ENCODE measurements at regions not wholly inside any gene's neighbourhood (a gene's known extent, or its start where the extent isn't known, plus 50 kb on each side); places are given as distances from the start of the nearest gene placed in this dataset.

DNA sequence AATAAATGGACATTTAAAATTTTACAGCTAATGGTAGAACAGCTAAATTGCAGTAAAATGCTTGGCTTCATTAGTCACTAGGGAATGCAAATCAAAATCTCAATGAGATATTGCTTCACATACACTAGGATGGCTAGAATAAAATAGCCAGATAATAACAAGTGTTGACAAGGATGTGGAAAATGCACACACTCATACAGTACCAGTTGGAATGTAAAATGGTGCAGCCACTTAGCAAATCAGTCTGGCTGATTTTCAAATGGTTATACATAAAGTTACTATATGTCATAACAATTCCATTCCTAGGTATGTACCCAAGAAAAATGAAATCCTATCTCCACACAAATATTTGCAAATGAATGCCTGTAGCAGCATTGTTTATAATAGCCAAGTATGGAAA, 452.1 kb downstream of the HDGFL1 start:
- no peak for DNase-seq (ENCODE audit: low spot score)

- no peak for DNase-seq (ENCODE audit: low spot score)
Observed at GRCh38 chr6:23027281-23027680, 457.9 kb downstream of the HDGFL1 start.

DNA sequence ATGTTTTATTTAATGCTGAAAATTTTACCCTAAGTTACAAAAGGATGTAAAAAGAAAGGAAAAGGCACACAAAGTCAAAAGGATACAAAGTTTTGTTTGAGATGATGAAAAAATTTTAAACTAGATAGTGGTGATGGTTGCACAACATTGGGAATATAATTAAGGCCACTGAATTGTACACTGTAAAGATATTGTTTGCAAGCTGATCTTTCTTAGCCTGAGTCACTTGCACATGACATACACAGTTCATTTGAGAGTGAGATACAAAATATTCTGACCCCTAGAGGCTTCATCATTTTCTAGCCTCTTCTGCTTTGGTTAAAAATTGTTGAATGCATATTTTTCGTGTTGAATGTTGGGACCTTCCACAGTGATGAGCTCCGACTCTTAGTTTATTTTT, 462.6 kb downstream of the HDGFL1 start:
- no peak for DNase-seq (ENCODE audit: low spot score)

DNA sequence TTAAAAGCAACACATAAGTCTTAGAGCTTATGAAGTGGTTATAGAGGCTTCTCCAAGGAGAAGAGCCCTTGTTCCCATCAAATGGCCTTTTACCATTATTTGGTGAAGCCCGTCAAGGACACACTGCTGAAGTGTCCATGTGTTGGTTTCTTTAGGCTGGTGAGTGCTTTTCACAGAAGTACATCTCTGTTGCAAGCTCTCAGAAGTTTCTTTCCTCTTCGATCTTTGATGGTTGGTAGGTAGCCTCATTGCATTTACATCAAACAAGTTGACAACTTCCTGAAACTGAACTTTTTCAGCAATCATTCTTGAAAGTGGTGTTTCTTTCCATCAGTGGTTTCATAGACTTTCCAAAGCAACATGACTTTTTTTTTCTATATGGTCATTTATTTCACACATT, 465.6 kb downstream of the HDGFL1 start:
- no peak for DNase-seq (ENCODE audit: low spot score)

DNA sequence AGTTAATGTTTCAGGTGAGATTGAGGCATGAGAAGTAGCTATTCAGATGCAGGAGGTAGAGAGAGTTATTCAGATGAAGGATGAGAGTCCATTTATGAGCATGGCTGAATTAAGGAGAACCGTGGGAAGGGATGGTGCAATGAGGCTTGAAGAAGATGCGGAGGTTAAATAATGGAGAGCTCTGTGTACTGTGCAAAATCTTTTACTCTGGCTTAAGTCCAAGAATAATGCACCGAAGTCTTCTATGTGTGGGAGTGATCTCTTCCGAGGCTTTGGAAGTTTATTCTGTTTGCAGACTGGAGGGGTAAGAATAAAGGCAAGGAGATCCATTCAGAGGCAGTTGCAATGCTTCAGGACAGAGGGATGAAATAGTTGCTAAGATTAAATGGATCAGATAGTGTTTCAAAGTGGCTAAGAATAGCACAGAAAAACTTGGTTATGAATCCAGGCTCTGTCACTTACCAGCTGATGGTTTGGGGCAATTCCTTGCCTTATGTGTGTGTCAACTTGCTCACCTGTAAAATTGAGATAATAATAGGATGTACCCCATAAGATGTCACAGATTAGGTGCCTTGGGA, 467.1 kb downstream of the HDGFL1 start:
- DNase-seq (ENCODE audit: low spot score): no peak

DNA sequence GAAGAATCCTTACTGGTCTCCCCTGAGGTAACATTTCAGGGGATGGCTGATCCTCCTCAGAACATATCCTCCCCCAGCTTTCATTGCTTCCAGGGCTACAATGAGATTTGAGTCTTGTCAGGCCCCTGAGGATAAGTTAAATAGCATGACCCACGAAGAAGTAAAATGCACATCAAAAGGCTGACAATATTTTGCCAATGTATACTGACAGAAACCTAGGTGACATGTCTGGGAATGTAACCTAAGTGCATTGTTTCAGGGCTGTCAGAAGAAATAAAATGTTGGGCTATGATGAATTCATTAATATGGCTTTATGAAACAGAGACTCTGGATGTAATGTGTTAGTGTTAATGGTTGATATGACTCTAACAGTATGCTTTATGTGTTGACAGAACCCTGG, 471.5 kb downstream of the HDGFL1 start:
- no peak for DNase-seq (ENCODE audit: low spot score)

- DNase-seq (ENCODE audit: low spot score): no peak
Observed at GRCh38 chr6:23045280-23045679, 475.9 kb downstream of the HDGFL1 start.

- no peak for DNase-seq (ENCODE audit: low spot score)
Observed at GRCh38 chr6:23055523-23055922, 486.2 kb downstream of the HDGFL1 start.

DNA sequence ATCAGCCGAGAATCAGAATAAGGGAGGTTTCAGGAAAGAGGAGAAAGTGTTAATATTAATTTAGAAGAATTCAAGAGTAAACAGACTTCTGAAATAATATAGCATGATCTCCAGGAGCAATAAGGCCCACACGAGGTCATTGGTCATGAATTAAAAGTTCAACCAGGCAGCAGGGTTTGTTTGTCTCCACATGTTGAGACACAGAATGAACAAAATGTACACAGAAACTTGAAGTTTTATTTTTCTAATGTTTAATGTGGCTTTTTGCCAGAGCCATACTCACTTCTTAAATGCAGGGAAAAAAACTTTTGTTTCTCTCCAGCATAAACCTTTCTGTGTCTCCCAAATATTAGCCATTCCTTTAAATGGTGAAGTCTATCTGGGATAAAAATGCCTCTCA, 504.5 kb downstream of the HDGFL1 start:
- DNase-seq (ENCODE audit: low spot score): no peak

GRCh38 chr6:23077772-23078171, 508.4 kb downstream of the HDGFL1 start:
- no peak for DNase-seq (ENCODE audit: low spot score)

DNA sequence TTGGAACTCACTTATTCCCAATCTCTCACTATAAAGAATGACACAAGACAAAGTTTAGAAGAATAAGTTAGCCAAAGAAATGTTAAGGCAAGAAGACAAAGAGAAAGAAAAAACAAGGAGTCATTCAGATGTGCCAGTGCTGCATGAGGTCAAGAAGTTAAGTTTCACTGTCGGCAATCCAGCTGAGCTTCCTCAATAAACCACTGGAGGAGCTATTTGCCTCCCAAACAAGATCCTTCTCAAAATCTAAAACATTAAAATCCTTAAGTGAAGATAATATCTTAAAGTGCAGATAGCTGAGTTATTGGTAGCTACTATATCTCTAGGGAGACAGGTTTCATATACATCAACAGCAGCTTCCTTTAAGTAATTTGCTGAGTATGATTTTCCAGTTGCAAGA, 512.3 kb downstream of the HDGFL1 start:
- DNase-seq (ENCODE audit: low spot score): no peak

DNA sequence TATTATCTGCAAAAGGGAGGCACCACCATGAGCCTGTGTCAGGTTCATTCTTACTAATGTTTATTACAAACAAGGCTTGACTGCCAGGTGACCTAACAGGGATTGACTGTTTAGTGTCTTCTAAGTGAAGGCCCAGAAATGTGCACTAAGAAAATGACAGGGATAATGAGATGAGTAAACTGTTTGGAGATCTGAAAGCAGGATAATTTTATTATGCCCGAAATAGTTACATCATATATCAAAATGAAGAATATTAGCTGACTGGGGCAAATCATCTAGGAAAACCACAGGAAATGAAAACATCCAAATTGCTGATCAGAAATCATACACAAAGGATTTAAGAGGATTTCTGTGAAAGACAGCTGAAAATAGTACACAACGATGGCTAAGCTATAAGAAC, 516.7 kb downstream of the HDGFL1 start:
- no peak for DNase-seq (ENCODE audit: low spot score)

DNA sequence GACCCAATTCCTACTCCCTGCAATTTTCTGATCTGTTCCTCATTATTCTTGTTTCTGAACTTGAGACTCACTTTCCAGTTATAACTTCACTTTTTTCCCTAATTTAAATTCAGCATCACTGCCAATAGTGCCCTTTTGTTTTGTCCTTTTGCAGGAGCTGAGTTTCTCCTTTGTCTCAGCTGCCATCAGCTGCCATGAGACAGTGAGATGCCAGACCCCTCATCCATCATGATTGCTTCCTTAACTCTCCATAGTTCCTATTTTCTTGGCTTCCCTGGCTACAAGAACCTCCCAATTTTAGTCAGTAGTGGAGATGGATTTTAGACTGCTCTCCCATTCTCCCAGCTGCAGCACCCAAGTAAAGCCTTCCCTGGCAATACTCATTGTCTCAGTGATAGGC, 518.1 kb downstream of the HDGFL1 start:
- no peak for DNase-seq (ENCODE audit: low spot score)

DNA sequence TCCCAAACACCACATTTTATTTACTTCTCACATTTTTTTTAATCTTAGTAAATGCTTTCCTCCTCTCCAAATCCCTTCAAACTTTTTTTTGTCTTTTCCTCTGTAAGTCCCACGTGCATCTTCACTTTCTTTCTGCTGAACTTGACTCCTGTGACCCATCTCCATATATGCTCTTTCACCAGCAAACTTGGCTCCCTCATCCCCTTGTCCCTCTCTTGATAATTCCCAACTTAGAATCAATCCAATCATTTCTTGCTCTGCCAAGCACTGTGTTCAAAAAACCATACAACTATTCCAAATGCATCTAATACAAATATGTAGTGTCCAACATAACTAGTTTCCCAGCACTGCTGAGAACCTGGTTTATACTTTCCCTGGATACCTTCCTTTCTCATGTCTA, 519.4 kb downstream of the HDGFL1 start:
- no peak for DNase-seq (ENCODE audit: low spot score)

GRCh38 chr6:23089981-23090380, 520.6 kb downstream of the HDGFL1 start:
- no peak for DNase-seq (ENCODE audit: low spot score)

GRCh38 chr6:23091795-23092194, 522.4 kb downstream of the HDGFL1 start:
- no peak for DNase-seq (ENCODE audit: low spot score)

- no peak for DNase-seq (ENCODE audit: low spot score)
Observed at GRCh38 chr6:23096876-23097275, 527.5 kb downstream of the HDGFL1 start.

- no peak for DNase-seq (ENCODE audit: low spot score)
Observed at GRCh38 chr6:23097566-23097965, 528.2 kb downstream of the HDGFL1 start.

GRCh38 chr6:23106951-23107350, 537.6 kb downstream of the HDGFL1 start:
- no peak for DNase-seq (ENCODE audit: low spot score)

DNA sequence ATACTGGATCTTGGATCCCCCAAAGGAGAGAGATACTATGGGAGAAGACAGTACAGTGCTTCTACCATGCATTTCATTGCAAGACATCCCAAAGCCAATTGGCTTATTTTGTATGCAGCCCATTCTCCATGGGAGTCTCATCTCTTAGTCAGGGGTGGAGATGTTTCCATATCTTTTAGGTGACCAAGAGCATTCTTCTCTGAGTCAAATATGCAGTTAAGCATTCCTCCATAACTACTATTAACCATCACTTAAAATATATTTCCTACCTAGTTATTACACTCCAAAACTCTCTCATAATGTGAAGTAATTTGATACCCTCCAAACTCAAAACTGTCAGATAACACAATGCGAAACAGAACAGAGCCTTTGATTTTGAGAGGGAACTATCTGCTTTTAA, 542.6 kb downstream of the HDGFL1 start:
- DNase-seq (ENCODE audit: low spot score): no peak

- no peak for DNase-seq (ENCODE audit: low spot score)
Observed at GRCh38 chr6:23114812-23115504, 545.6 kb downstream of the HDGFL1 start.

DNA sequence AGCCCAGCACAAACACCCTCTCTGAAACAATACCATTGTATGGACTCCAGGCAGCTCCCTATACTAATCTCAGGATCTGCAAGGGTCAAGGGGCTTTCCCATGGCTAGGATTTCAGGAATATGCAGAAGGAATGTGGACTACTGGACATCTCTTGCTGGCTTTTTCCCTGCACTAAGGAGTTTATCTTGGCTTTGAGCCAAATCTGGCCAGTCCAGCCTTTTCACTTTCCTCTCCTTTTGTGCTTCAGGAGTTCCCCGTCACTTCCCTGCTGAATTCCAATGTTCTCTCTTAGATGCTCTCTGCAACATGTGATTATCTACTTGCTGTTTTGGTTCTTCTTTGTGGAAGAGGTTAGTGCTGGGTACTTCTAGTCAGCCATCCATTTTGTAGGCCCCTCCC, 568.2 kb downstream of the HDGFL1 start:
- no peak for DNase-seq (ENCODE audit: low spot score)

DNA sequence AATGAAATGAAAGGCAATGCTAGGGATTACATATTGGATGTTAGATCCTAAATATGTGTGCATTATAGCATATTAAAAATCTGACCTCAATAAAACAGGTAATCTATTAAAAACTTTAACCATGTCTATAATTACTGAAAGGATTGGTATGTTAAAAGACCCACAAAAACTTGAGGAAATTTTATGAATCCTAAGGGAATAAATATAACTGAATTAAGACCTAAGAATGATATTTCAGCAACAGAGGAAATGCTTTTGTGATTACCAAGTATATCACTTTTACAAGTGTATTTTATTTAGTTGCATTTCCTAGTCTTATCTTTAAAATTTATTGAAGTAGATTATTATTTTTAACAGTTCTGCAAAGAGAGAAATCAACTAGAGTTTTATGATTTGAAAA, 571.5 kb downstream of the HDGFL1 start:
- no peak for DNase-seq (ENCODE audit: low spot score)

- no peak for DNase-seq (ENCODE audit: low spot score)
Observed at GRCh38 chr6:23145781-23146180, 576.4 kb downstream of the HDGFL1 start.

Measured in ecto neural progenitor cell (in vitro differentiated cells).